DOHH2 (cell line): ENCODE measurements at regions not wholly inside any gene's neighbourhood (a gene's known extent, or its start where the extent isn't known, plus 50 kb on each side); places are given as distances from the start of the nearest gene placed in this dataset.

Experiments
- H3F3A ChIP-seq: fragments of 200-600 bp; sonication (generic), shearing (Covaris generic); 2 replicates; pipeline ENCODE4 v1.6.0; 2016; ENCODE audit warnings: antibody characterized with exemption, mild to moderate bottlenecking; ENCODE audit not compliant: control insufficient read depth, insufficient read depth
- H3K27ac ChIP-seq: fragments of 200-600 bp; sonication (generic); 2 replicates; pipeline ENCODE4 v1.5.1; 2014; ENCODE audit warnings: low read depth, mild to moderate bottlenecking, low read length, moderate library complexity
- H3K27me3 ChIP-seq: fragments of 200-600 bp; sonication (generic); 2 replicates; pipeline ENCODE4 v1.6.1; 2014; ENCODE audit warnings: mild to moderate bottlenecking, low read length, mixed read lengths; ENCODE audit not compliant: control insufficient read depth
- H3K36me3 ChIP-seq: fragments of 200-600 bp; sonication (generic); 2 replicates; pipeline ENCODE4 v1.6.1; 2014; ENCODE audit warnings: mild to moderate bottlenecking, low read length, moderate library complexity, mixed read lengths; ENCODE audit not compliant: control insufficient read depth
- H3K4me1 ChIP-seq: fragments of 200-600 bp; sonication (generic); 2 replicates; pipeline ENCODE4 v1.6.1; 2014; ENCODE audit warnings: mild to moderate bottlenecking, low read length, mixed read lengths; ENCODE audit not compliant: control insufficient read depth
- H3K4me2 ChIP-seq: fragments of 200-600 bp; sonication (generic); 2 replicates; pipeline ENCODE4 v1.6.0; 2014; ENCODE audit warnings: mild to moderate bottlenecking, low read length, moderate library complexity
- H3K4me3 ChIP-seq: fragments of 200-600 bp; sonication (generic); 2 replicates; pipeline ENCODE4 v1.5.1; 2014; ENCODE audit warnings: mild to moderate bottlenecking, low read length, mixed read lengths
- H3K79me2 ChIP-seq: fragments of 200-600 bp; sonication (generic); 2 replicates; pipeline ENCODE4 v1.6.1; 2014; ENCODE audit warnings: mild to moderate bottlenecking, low read length, mixed read lengths; ENCODE audit not compliant: control insufficient read depth
- H3K9me2 ChIP-seq: fragments of 200-600 bp; sonication (generic); replicated peaks from 2 replicates; pipeline ENCODE4 v1.6.1; 2014; ENCODE audit warnings: mild to moderate bottlenecking, low read length, mixed read lengths; ENCODE audit not compliant: control insufficient read depth
- H3K9me3 ChIP-seq: fragments of 200-600 bp; sonication (generic); 2 replicates; pipeline ENCODE4 v1.6.1; 2014; ENCODE audit warnings: antibody characterized with exemption, low read length, mixed read lengths; ENCODE audit not compliant: control insufficient read depth, insufficient read depth
- H4K20me1 ChIP-seq: fragments of 200-600 bp; sonication (generic); 2 replicates; pipeline ENCODE4 v1.6.0; 2014; ENCODE audit warnings: low read depth, mild to moderate bottlenecking, antibody characterized with exemption, low read length, moderate library complexity; ENCODE audit not compliant: control insufficient read depth, insufficient read depth
- CTCF ChIP-seq: fragments of 200-600 bp; sonication (generic); IDR thresholded peaks from one replicate; pipeline ENCODE4 v1.5.1; 2014; ENCODE audit warnings: antibody characterized with exemption, mild to moderate bottlenecking, low read depth, low read length; ENCODE audit not compliant: poor library complexity, severe bottlenecking
- EZH2phosphoT487 ChIP-seq: fragments of 200-600 bp; sonication (generic); IDR thresholded peaks from 2 replicates; pipeline ENCODE4 v1.6.1; 2017; ENCODE audit warnings: borderline replicate concordance, mild to moderate bottlenecking, antibody characterized with exemption, low read length, moderate library complexity, mixed read lengths

- Histone ChIP-seq H3K9me3 (no peaks in the 10 kb centered on the region), H3K4me1 (no peaks in the 10 kb centered on the region), H3K27ac (no peak overlapping the region), H3F3A (no peaks in the 10 kb centered on the region), H3K36me3 (no peaks in the 10 kb centered on the region), H3K9me2 (no peaks in the 10 kb centered on the region), H3K4me2 (no peak overlapping the region), H4K20me1 (no peaks in the 10 kb centered on the region), H3K27me3 (no peaks in the 10 kb centered on the region), H3K79me2 (no peaks in the 10 kb centered on the region), H3K4me3 (no peak overlapping the region)
- TF ChIP-seq CTCF = no peak
- TF ChIP-seq EZH2phosphoT487 = no peak
These were observed 87.3 kb upstream of the PCSK5 start for GRCh38 chr9:75803130-75803529.

DNA sequence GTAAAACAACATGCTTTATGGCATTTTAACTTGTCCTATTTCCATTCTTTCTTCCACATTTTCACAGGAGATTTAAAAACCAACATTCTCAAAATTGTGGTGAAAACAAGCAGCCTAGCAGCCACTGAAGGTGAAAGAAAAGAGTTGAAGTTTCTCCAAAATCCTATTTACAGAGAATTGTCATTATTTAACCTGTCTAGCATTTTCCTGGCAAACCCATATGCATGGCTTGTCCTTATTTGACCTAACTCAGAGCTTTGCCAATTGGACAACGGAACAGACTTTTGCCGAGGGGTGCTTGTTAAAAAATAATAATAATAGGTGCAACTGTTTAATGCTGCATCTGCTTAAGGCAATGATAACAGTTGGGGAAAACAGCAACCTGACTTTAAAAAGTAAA, 80.4 kb upstream of the PCSK5 start:
- no peak overlapping the region for H3K27ac ChIP-seq
- TF ChIP-seq EZH2phosphoT487 (no peak), CTCF (no peak)
- no peak overlapping the region for H3K4me3 ChIP-seq
- H3K4me1 ChIP-seq = no peaks in the 10 kb centered on the region
- H3K9me3 ChIP-seq = no peaks in the 10 kb centered on the region
- H3K79me2 ChIP-seq = no peaks in the 10 kb centered on the region
- H3K9me2 ChIP-seq = no peaks in the 10 kb centered on the region
- H3K27me3 ChIP-seq = no peaks in the 10 kb centered on the region
- H3K36me3 ChIP-seq = no peaks in the 10 kb centered on the region
- no peaks in the 10 kb centered on the region for H3F3A ChIP-seq
- H3K4me2 ChIP-seq = no peak overlapping the region
- no peaks in the 10 kb centered on the region for H4K20me1 ChIP-seq

GRCh38 chr9:75811692-75812091, 78.8 kb upstream of the PCSK5 start:
- no peaks in the 10 kb centered on the region for H4K20me1 ChIP-seq
- no peaks in the 10 kb centered on the region for H3F3A ChIP-seq
- H3K79me2 ChIP-seq = no peaks in the 10 kb centered on the region
- no peaks in the 10 kb centered on the region for H3K4me1 ChIP-seq
- no peak overlapping the region for H3K27ac ChIP-seq
- no peaks in the 10 kb centered on the region for H3K27me3 ChIP-seq
- no peak for TF ChIP-seq EZH2phosphoT487
- no peak for TF ChIP-seq CTCF
- no peaks in the 10 kb centered on the region for H3K9me3 ChIP-seq
- no peak overlapping the region for H3K4me2 ChIP-seq
- no peaks in the 10 kb centered on the region for H3K36me3 ChIP-seq
- H3K4me3 ChIP-seq = no peak overlapping the region
- H3K9me2 ChIP-seq = no peaks in the 10 kb centered on the region

DNA sequence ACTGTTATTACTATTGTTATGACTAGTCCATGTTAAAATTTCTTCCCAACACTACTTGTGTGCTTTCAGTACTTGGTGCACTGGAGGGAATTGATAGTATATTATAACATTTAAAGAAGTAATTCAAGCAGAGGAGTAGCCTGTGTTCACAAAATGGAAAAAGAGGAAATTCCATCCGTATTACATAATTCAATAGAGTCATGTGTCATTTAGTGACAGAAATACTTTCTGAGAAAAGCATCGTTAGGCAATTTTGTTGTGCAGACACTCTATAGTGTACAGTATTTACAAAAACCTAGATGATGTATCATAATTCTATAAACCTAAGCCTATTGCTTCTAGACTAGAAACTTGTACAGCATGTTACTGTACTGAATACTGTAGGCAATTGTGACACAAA, 78.3 kb upstream of the PCSK5 start:
- H3K4me2 ChIP-seq = no peak overlapping the region
- no peak overlapping the region for H3K4me3 ChIP-seq
- H3K9me2 ChIP-seq = no peaks in the 10 kb centered on the region
- no peaks in the 10 kb centered on the region for H3F3A ChIP-seq
- no peaks in the 10 kb centered on the region for H3K9me3 ChIP-seq
- H3K4me1 ChIP-seq = no peaks in the 10 kb centered on the region
- TF ChIP-seq EZH2phosphoT487 (no peak), CTCF (no peak)
- H3K79me2 ChIP-seq = no peaks in the 10 kb centered on the region
- H3K27me3 ChIP-seq = no peaks in the 10 kb centered on the region
- H3K27ac ChIP-seq = no peak overlapping the region
- no peaks in the 10 kb centered on the region for H4K20me1 ChIP-seq
- H3K36me3 ChIP-seq = no peaks in the 10 kb centered on the region
